OCI-LY3 (cell line): ENCODE measurements at regions not wholly inside any gene's neighbourhood (a gene's known extent, or its start where the extent isn't known, plus 50 kb on each side); places are given as distances from the start of the nearest gene placed in this dataset.

Experiments used
- H2AFZ ChIP-seq: fragments of 200-600, 300-600 bp; shearing (Covaris generic); 2 replicates; pipeline ENCODE4 v1.6.0; 2014; ENCODE audit warnings: antibody characterized with exemption, low read depth, low read length
- H3K27ac ChIP-seq: fragments of 200-600, 300-600 bp; sonication (generic); 2 replicates; pipeline ENCODE4 v1.5.1; 2014; ENCODE audit warnings: mild to moderate bottlenecking, low read length, moderate library complexity, mixed read lengths
- H3K27me3 ChIP-seq: fragments of 200-600, 300-600 bp; sonication (generic); 2 replicates; pipeline ENCODE4 v1.6.1; 2014; ENCODE audit warnings: low read depth, low read length, mixed read lengths
- H3K36me3 ChIP-seq: fragments of 200-600, 300-600 bp; sonication (generic); replicated peaks from 2 replicates; pipeline ENCODE3; 2014; ENCODE audit warnings: low read depth, low read length, mixed read lengths
- H3K4me1 ChIP-seq: fragments of 300-600, 200-600 bp; sonication (generic); 2 replicates; pipeline ENCODE4 v1.6.1; 2014; ENCODE audit warnings: low read length, mixed read lengths
- H3K4me2 ChIP-seq: fragments of 200-600, 300-600 bp; sonication (generic); 2 replicates; pipeline ENCODE4 v1.6.1; 2014; ENCODE audit warnings: low read length, mixed read lengths
- H3K4me3 ChIP-seq: fragments of 300-600, 200-600 bp; sonication (generic); 2 replicates; pipeline ENCODE4 v1.5.1; 2014; ENCODE audit warnings: antibody characterized with exemption, mild to moderate bottlenecking, low read length, moderate library complexity
- H3K79me2 ChIP-seq: fragments of 300-600, 200-600 bp; shearing (Covaris generic); 2 replicates; pipeline ENCODE4 v1.6.1; 2014; ENCODE audit warnings: mild to moderate bottlenecking, low read length, mixed read lengths
- H3K9ac ChIP-seq: fragments of 300-600, 200-600 bp; shearing (Covaris generic); 2 replicates; pipeline ENCODE4 v1.6.0; 2014; ENCODE audit warnings: mild to moderate bottlenecking, low read length, moderate library complexity
- H3K9me3 ChIP-seq: fragments of 200-600, 300-600 bp; shearing (Covaris generic); 2 replicates; pipeline ENCODE4 v1.6.1; 2014; ENCODE audit warnings: low read length, mixed read lengths; ENCODE audit not compliant: insufficient read depth
- H4K20me1 ChIP-seq: fragments of 200-600, 300-600 bp; sonication (generic); 2 replicates; pipeline ENCODE4 v1.6.1; 2016; ENCODE audit warnings: low read length, mixed read lengths; ENCODE audit not compliant: insufficient read depth
- CTCF ChIP-seq: fragments of 200-600, 300-600 bp; sonication (generic); IDR thresholded peaks from 2 replicates; pipeline ENCODE4 v1.5.1; 2014; ENCODE audit warnings: antibody characterized with exemption, low read length, low read depth
- EZH2phosphoT487 ChIP-seq: fragments of 200-600 bp; shearing (Covaris generic); IDR thresholded peaks from 2 replicates; pipeline ENCODE4 v1.6.1; 2018; ENCODE audit warnings: antibody characterized with exemption, mixed run types, low read depth

- Histone ChIP-seq H3K4me1 (no peaks in the 10 kb centered on the region), H4K20me1 (no peaks in the 10 kb centered on the region), H3K36me3 (no peaks in the 10 kb centered on the region), H3K4me3 (no peak overlapping the region), H2AFZ (no peak overlapping the region), H3K9me3 (no peaks in the 10 kb centered on the region), H3K27ac (no peak overlapping the region), H3K79me2 (no peaks in the 10 kb centered on the region), H3K4me2 (no peak overlapping the region), H3K27me3 (no peaks in the 10 kb centered on the region), H3K9ac (no peak overlapping the region)
- TF ChIP-seq CTCF (no peak), EZH2phosphoT487 (no peak)
These were observed 227.4 kb downstream of the TEX29 start for GRCh38 chr13:111547726-111548273.

GRCh38 chr13:111548301-111548700 is 227.9 kb downstream of the TEX29 start:
- H3K4me2 ChIP-seq: no peak overlapping the region
- H3K79me2 ChIP-seq: no peaks in the 10 kb centered on the region
- no peaks in the 10 kb centered on the region for H3K4me1 ChIP-seq
- H3K9me3 ChIP-seq: no peaks in the 10 kb centered on the region
- no peak overlapping the region for H3K27ac ChIP-seq
- no peaks in the 10 kb centered on the region for H3K36me3 ChIP-seq
- H3K9ac ChIP-seq: no peak overlapping the region
- H3K4me3 ChIP-seq: no peak overlapping the region
- no peaks in the 10 kb centered on the region for H3K27me3 ChIP-seq
- no peak overlapping the region for H2AFZ ChIP-seq
- H4K20me1 ChIP-seq: no peaks in the 10 kb centered on the region
- no peak for TF ChIP-seq CTCF
- TF ChIP-seq EZH2phosphoT487: no peak

GRCh38 chr13:111548805-111549204 is 228.4 kb downstream of the TEX29 start:
- no peak overlapping the region for H3K27ac ChIP-seq
- no peak overlapping the region for H2AFZ ChIP-seq
- H3K4me1 ChIP-seq: no peaks in the 10 kb centered on the region
- no peaks in the 10 kb centered on the region for H3K27me3 ChIP-seq
- no peaks in the 10 kb centered on the region for H3K36me3 ChIP-seq
- no peak overlapping the region for H3K4me2 ChIP-seq
- H3K79me2 ChIP-seq: no peaks in the 10 kb centered on the region
- TF ChIP-seq CTCF (no peak), EZH2phosphoT487 (no peak)
- H4K20me1 ChIP-seq: no peaks in the 10 kb centered on the region
- no peak overlapping the region for H3K9ac ChIP-seq
- H3K9me3 ChIP-seq: no peaks in the 10 kb centered on the region
- no peak overlapping the region for H3K4me3 ChIP-seq

GRCh38 chr13:111549464-111549863 is 229.0 kb downstream of the TEX29 start:
- no peaks in the 10 kb centered on the region for H3K27me3 ChIP-seq
- H4K20me1 ChIP-seq: no peaks in the 10 kb centered on the region
- TF ChIP-seq EZH2phosphoT487 (no peak), CTCF (no peak)
- H3K4me1 ChIP-seq: no peaks in the 10 kb centered on the region
- H2AFZ ChIP-seq: no peak overlapping the region
- H3K36me3 ChIP-seq: no peaks in the 10 kb centered on the region
- no peaks in the 10 kb centered on the region for H3K79me2 ChIP-seq
- no peak overlapping the region for H3K27ac ChIP-seq
- no peak overlapping the region for H3K9ac ChIP-seq
- H3K4me3 ChIP-seq: no peak overlapping the region
- no peaks in the 10 kb centered on the region for H3K9me3 ChIP-seq
- no peak overlapping the region for H3K4me2 ChIP-seq
